ENCODE measurements at regions not wholly inside any gene's neighbourhood (a gene's known extent, or its start where the extent isn't known, plus 50 kb on each side); places are given as distances from the start of the nearest gene placed in this dataset.

DNA sequence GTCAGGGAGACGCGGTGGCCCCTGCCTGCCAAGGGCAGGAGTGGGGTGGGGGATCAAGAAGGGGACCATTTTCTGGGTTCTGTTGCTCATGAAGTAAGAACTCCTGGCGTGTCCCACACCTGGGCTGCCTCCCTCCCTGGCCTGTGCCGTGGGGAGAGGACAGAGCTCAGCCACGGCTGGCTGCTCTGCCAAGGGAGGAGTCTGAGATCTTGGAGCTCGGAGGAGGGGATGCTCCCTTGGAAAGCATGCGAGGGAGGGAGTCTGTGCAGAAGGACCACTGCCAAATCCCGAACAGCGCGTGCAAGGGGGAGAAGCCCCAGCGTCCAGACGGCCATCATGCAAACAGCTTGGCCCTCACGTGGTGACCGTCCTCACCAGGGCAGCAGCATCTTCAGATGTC lies 64.2 kb upstream of the ZNF469 start:
- Mint-ChIP-seq H3K27me3 (ENCODE audit: insufficient read depth, low read depth, poor library complexity) (peaks cover 3% of the 10 kb centered on the region), H3K4me3 (no peak overlapping the region), H3K36me3 (ENCODE audit: low read depth) (no peaks in the 10 kb centered on the region; the same call in 2 of the 3 replicates), H3K9me3 (peaks cover 9% of the 10 kb centered on the region), H3K4me1 (no peaks in the 10 kb centered on the region; the same call in 2 of the 3 replicates), H3K27ac (no peak overlapping the region)
- no peaks in the 10 kb centered on the region for H3K27me3 ChIP-seq (ENCODE audit: insufficient read depth)
- no peaks in the 10 kb centered on the region for H4K20me1 ChIP-seq (replicated peaks; ENCODE audit: insufficient read depth)
- no peaks in the 10 kb centered on the region for H3F3A ChIP-seq (replicated peaks; ENCODE audit: low read depth)
- H2AFZ ChIP-seq = no peak overlapping the region
- no peaks in the 10 kb centered on the region for H3K9me2 ChIP-seq (ENCODE audit: insufficient read depth)
- ATAC-seq = no peak
- no peaks in the 10 kb centered on the region for H3K79me2 ChIP-seq (replicated peaks; ENCODE audit: insufficient read depth)
- no peak overlapping the region for H3K4me3 ChIP-seq
- no peak overlapping the region for H3K4me2 ChIP-seq
- no peaks in the 10 kb centered on the region for H3K36me3 ChIP-seq (ENCODE audit: insufficient read depth)
- DNase-seq (ENCODE audit: low spot score) = no peak
- TF ChIP-seq EZH2 (IDR thresholded peaks at IDR 0.05; ENCODE audit: low read depth, unreplicated experiment) = no peak
- no peak for TF ChIP-seq ZNF331 (CRISPR knock-in tag; IDR thresholded peaks at IDR 0.05; ENCODE audit: low read depth)
- TF ChIP-seq POLR2AphosphoS5 (IDR thresholded peaks at IDR 0.05; ENCODE audit: low read depth) = no peak
- TF ChIP-seq NANOG (IDR thresholded peaks at IDR 0.05; ENCODE audit: borderline replicate concordance) = no peak
- TF ChIP-seq EZH2phosphoT487 (IDR thresholded peaks at IDR 0.05; ENCODE audit: unreplicated experiment) = no peak
- no peak for TF ChIP-seq STAT1 (IDR thresholded peaks at IDR 0.05; ENCODE audit: unreplicated experiment)
- no peak for TF ChIP-seq JUNB (IDR thresholded peaks at IDR 0.05; ENCODE audit: unreplicated experiment)
- no peak for TF ChIP-seq ZNF114 (CRISPR knock-in tag; IDR thresholded peaks at IDR 0.05)
- TF ChIP-seq, protein P1, sequence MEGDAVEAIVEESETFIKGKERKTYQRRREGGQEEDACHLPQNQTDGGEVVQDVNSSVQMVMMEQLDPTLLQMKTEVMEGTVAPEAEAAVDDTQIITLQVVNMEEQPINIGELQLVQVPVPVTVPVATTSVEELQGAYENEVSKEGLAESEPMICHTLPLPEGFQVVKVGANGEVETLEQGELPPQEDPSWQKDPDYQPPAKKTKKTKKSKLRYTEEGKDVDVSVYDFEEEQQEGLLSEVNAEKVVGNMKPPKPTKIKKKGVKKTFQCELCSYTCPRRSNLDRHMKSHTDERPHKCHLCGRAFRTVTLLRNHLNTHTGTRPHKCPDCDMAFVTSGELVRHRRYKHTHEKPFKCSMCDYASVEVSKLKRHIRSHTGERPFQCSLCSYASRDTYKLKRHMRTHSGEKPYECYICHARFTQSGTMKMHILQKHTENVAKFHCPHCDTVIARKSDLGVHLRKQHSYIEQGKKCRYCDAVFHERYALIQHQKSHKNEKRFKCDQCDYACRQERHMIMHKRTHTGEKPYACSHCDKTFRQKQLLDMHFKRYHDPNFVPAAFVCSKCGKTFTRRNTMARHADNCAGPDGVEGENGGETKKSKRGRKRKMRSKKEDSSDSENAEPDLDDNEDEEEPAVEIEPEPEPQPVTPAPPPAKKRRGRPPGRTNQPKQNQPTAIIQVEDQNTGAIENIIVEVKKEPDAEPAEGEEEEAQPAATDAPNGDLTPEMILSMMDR (conservative IDR thresholded peaks at IDR 0.05; ENCODE audit: low read depth in 2 of 2) = no peak
- TF ChIP-seq, protein P2, sequence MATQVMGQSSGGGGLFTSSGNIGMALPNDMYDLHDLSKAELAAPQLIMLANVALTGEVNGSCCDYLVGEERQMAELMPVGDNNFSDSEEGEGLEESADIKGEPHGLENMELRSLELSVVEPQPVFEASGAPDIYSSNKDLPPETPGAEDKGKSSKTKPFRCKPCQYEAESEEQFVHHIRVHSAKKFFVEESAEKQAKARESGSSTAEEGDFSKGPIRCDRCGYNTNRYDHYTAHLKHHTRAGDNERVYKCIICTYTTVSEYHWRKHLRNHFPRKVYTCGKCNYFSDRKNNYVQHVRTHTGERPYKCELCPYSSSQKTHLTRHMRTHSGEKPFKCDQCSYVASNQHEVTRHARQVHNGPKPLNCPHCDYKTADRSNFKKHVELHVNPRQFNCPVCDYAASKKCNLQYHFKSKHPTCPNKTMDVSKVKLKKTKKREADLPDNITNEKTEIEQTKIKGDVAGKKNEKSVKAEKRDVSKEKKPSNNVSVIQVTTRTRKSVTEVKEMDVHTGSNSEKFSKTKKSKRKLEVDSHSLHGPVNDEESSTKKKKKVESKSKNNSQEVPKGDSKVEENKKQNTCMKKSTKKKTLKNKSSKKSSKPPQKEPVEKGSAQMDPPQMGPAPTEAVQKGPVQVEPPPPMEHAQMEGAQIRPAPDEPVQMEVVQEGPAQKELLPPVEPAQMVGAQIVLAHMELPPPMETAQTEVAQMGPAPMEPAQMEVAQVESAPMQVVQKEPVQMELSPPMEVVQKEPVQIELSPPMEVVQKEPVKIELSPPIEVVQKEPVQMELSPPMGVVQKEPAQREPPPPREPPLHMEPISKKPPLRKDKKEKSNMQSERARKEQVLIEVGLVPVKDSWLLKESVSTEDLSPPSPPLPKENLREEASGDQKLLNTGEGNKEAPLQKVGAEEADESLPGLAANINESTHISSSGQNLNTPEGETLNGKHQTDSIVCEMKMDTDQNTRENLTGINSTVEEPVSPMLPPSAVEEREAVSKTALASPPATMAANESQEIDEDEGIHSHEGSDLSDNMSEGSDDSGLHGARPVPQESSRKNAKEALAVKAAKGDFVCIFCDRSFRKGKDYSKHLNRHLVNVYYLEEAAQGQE (IDR thresholded peaks at IDR 0.05; ENCODE audit: unreplicated experiment) = no peak
- TF ChIP-seq CREB1 (CRISPR knock-in tag; IDR thresholded peaks at IDR 0.05; ENCODE audit: low read depth) = no peak
- TF ChIP-seq, protein P3, sequence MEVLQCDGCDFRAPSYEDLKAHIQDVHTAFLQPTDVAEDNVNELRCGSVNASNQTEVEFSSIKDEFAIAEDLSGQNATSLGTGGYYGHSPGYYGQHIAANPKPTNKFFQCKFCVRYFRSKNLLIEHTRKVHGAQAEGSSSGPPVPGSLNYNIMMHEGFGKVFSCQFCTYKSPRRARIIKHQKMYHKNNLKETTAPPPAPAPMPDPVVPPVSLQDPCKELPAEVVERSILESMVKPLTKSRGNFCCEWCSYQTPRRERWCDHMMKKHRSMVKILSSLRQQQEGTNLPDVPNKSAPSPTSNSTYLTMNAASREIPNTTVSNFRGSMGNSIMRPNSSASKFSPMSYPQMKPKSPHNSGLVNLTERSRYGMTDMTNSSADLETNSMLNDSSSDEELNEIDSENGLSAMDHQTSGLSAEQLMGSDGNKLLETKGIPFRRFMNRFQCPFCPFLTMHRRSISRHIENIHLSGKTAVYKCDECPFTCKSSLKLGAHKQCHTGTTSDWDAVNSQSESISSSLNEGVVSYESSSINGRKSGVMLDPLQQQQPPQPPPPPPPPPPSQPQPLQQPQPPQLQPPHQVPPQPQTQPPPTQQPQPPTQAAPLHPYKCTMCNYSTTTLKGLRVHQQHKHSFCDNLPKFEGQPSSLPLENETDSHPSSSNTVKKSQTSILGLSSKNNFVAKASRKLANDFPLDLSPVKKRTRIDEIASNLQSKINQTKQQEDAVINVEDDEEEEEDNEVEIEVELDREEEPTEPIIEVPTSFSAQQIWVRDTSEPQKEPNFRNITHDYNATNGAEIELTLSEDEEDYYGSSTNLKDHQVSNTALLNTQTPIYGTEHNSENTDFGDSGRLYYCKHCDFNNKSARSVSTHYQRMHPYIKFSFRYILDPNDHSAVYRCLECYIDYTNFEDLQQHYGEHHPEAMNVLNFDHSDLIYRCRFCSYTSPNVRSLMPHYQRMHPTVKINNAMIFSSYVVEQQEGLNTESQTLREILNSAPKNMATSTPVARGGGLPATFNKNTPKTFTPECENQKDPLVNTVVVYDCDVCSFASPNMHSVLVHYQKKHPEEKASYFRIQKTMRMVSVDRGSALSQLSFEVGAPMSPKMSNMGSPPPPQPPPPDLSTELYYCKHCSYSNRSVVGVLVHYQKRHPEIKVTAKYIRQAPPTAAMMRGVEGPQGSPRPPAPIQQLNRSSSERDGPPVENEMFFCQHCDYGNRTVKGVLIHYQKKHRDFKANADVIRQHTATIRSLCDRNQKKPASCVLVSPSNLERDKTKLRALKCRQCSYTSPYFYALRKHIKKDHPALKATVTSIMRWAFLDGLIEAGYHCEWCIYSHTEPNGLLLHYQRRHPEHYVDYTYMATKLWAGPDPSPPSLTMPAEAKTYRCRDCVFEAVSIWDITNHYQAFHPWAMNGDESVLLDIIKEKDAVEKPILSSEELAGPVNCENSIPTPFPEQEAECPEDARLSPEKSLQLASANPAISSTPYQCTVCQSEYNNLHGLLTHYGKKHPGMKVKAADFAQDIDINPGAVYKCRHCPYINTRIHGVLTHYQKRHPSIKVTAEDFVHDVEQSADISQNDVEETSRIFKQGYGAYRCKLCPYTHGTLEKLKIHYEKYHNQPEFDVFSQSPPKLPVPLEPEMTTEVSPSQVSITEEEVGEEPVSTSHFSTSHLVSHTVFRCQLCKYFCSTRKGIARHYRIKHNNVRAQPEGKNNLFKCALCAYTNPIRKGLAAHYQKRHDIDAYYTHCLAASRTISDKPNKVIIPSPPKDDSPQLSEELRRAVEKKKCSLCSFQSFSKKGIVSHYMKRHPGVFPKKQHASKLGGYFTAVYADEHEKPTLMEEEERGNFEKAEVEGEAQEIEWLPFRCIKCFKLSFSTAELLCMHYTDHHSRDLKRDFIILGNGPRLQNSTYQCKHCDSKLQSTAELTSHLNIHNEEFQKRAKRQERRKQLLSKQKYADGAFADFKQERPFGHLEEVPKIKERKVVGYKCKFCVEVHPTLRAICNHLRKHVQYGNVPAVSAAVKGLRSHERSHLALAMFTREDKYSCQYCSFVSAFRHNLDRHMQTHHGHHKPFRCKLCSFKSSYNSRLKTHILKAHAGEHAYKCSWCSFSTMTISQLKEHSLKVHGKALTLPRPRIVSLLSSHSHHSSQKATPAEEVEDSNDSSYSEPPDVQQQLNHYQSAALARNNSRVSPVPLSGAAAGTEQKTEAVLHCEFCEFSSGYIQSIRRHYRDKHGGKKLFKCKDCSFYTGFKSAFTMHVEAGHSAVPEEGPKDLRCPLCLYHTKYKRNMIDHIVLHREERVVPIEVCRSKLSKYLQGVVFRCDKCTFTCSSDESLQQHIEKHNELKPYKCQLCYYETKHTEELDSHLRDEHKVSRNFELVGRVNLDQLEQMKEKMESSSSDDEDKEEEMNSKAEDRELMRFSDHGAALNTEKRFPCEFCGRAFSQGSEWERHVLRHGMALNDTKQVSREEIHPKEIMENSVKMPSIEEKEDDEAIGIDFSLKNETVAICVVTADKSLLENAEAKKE (CRISPR knock-in tag; IDR thresholded peaks at IDR 0.05) = no peak
- no peaks in the 10 kb centered on the region for H3K4me1 ChIP-seq (ENCODE audit: insufficient read depth)
- no peak overlapping the region for H3K27ac ChIP-seq (ENCODE audit: low read depth)
